Activated naive CD4-positive, alpha-beta T cell treated with anti-CD3 and anti-CD28 coated beads for 36 hours (primary cell): ENCODE measurements at regions not wholly inside any gene's neighbourhood (a gene's known extent, or its start where the extent isn't known, plus 50 kb on each side); places are given as distances from the start of the nearest gene placed in this dataset.

Experiments used
- CTCF ChIA-PET: fragments of 350-600 bp; sonication (Branson Sonifier 250); formaldehyde crosslinking; loops from one replicate; lab custom pipeline; 2021; ENCODE audit warnings: antibody characterized with exemption; lab: Charles Lee
- DNase-seq: peaks from one replicate; pipeline ENCODE4 v3.0.0-alpha.2; 2020
- H3K27ac Mint-ChIP-seq: one replicate; pipeline ENCODE4 v1.8.0; 2021; ENCODE audit warnings: mild to moderate bottlenecking, mixed read lengths
- H3K27me3 Mint-ChIP-seq: one replicate; pipeline ENCODE4 v1.8.0; 2021; ENCODE audit warnings: low read depth, mixed read lengths
- H3K36me3 Mint-ChIP-seq: one replicate; pipeline ENCODE4 v1.8.0; 2021; ENCODE audit warnings: low read depth, mixed read lengths
- H3K4me1 Mint-ChIP-seq: one replicate; pipeline ENCODE4 v1.8.0; 2021; ENCODE audit warnings: low read depth, mixed read lengths
- H3K4me3 Mint-ChIP-seq: one replicate; pipeline ENCODE4 v1.8.0; 2021; ENCODE audit warnings: mild to moderate bottlenecking, moderate library complexity, mixed read lengths
- H3K9me3 Mint-ChIP-seq: one replicate; pipeline ENCODE4 v1.8.0; 2021; ENCODE audit warnings: mixed read lengths
- intact Hi-C: fragments of 100-400 bp; cut with micrococcal nuclease; formaldehyde crosslinking; loops from one replicate; pipeline ENCODE4 v1.15.1; 2023

- Mint-ChIP-seq H3K27ac (no peak overlapping the region), H3K36me3 (no peaks in the 10 kb centered on the region), H3K27me3 (peaks cover 23% of the 10 kb centered on the region), H3K4me3 (no peak overlapping the region), H3K4me1 (peaks cover 3% of the 10 kb centered on the region), H3K9me3 (no peaks in the 10 kb centered on the region)
- CTCF ChIA-PET: no interaction called here
- DNase-seq: no peak
- intact Hi-C loops: loop anchor here (5.0 to 10.0 kb wide), 3 partner anchors 311 to 1058 kb away; no protein-coding TSS in a partner anchor
Observed at GRCh38 chr4:123662827-123663226, 266.2 kb downstream of the SPRY1 start.

- Mint-ChIP-seq H3K27ac (no peak overlapping the region), H3K9me3 (no peaks in the 10 kb centered on the region), H3K4me3 (no peak overlapping the region), H3K36me3 (no peaks in the 10 kb centered on the region), H3K27me3 (peaks cover 35% of the 10 kb centered on the region), H3K4me1 (peaks cover 2% of the 10 kb centered on the region)
- no peak for DNase-seq
- CTCF ChIA-PET: no interaction called here
- intact Hi-C loops: loop anchor here (10.0 kb wide), 2 partner anchors 598 to 1062 kb away; no protein-coding TSS in a partner anchor
Observed at GRCh38 chr4:123666486-123666885, 269.9 kb downstream of the SPRY1 start.

GRCh38 chr4:123667496-123667895, 270.9 kb downstream of the SPRY1 start:
- no peaks in the 10 kb centered on the region for H3K36me3 Mint-ChIP-seq
- H3K27me3 Mint-ChIP-seq: peaks cover 35% of the 10 kb centered on the region
- CTCF ChIA-PET: no interaction called here
- peaks cover 9% of the 10 kb centered on the region for H3K4me1 Mint-ChIP-seq
- H3K27ac Mint-ChIP-seq: no peak overlapping the region
- intact Hi-C loops: loop anchor here (10.0 kb wide), 2 partner anchors 597 to 1063 kb away; no protein-coding TSS in a partner anchor
- H3K4me3 Mint-ChIP-seq: no peak overlapping the region
- no peaks in the 10 kb centered on the region for H3K9me3 Mint-ChIP-seq
- DNase-seq: no peak

- intact Hi-C loops: loop anchor here (10.0 kb wide), 2 partner anchors 597 to 1063 kb away; no protein-coding TSS in a partner anchor
- CTCF ChIA-PET: no interaction called here
- Mint-ChIP-seq H3K36me3 (no peaks in the 10 kb centered on the region), H3K27me3 (peaks cover 37% of the 10 kb centered on the region), H3K4me1 (peaks cover 11% of the 10 kb centered on the region), H3K4me3 (no peak overlapping the region), H3K9me3 (no peaks in the 10 kb centered on the region), H3K27ac (no peak overlapping the region)
- no peak for DNase-seq
Observed at GRCh38 chr4:123667991-123668390, 271.4 kb downstream of the SPRY1 start.

- peak; percentile 55 for DNase-seq
- Mint-ChIP-seq H3K4me1 (peaks cover 17% of the 10 kb centered on the region), H3K36me3 (no peaks in the 10 kb centered on the region), H3K27me3 (peaks cover 44% of the 10 kb centered on the region), H3K9me3 (no peaks in the 10 kb centered on the region), H3K4me3 (no peak overlapping the region), H3K27ac (no peak overlapping the region)
- intact Hi-C loops: loop anchor here (1.0 to 5.0 kb wide), 9 partner anchors 32 to 1130 kb away; no protein-coding TSS in a partner anchor
- CTCF ChIA-PET: interaction anchor here (0.7 kb wide), 1 partner anchor 324 kb away, joined by 4 read pairs; no protein-coding TSS in a partner anchor
Observed at GRCh38 chr4:123671636-123672404, 275.2 kb downstream of the SPRY1 start.

- no peaks in the 10 kb centered on the region for H3K36me3 Mint-ChIP-seq
- intact Hi-C loops: loop anchor here (1.0 to 5.0 kb wide), 9 partner anchors 33 to 1131 kb away; no protein-coding TSS in a partner anchor
- H3K4me1 Mint-ChIP-seq: peaks cover 17% of the 10 kb centered on the region
- CTCF ChIA-PET: interaction anchor here (1.1 kb wide), 1 partner anchor 273 kb away, joined by 4 read pairs; no protein-coding TSS in a partner anchor
- H3K27ac Mint-ChIP-seq: no peak overlapping the region
- peaks cover 43% of the 10 kb centered on the region for H3K27me3 Mint-ChIP-seq
- no peak overlapping the region for H3K4me3 Mint-ChIP-seq
- H3K9me3 Mint-ChIP-seq: no peaks in the 10 kb centered on the region
- DNase-seq: no peak
Observed at GRCh38 chr4:123672987-123673386, 276.4 kb downstream of the SPRY1 start.

- no peak for DNase-seq
- Mint-ChIP-seq H3K36me3 (no peaks in the 10 kb centered on the region), H3K27ac (no peak overlapping the region), H3K4me1 (peaks cover 17% of the 10 kb centered on the region), H3K9me3 (no peaks in the 10 kb centered on the region), H3K4me3 (no peak overlapping the region), H3K27me3 (peaks cover 43% of the 10 kb centered on the region)
- intact Hi-C loops: loop anchor here (2.0 to 5.0 kb wide), 6 partner anchors 197 to 1132 kb away; no protein-coding TSS in a partner anchor
- CTCF ChIA-PET: no interaction called here
Observed at GRCh38 chr4:123673971-123674370, 277.4 kb downstream of the SPRY1 start.

- Mint-ChIP-seq H3K4me1 (peaks cover 17% of the 10 kb centered on the region), H3K9me3 (no peaks in the 10 kb centered on the region), H3K27ac (no peak overlapping the region), H3K4me3 (no peak overlapping the region), H3K36me3 (no peaks in the 10 kb centered on the region), H3K27me3 (peaks cover 37% of the 10 kb centered on the region)
- CTCF ChIA-PET: no interaction called here
- intact Hi-C loops: loop anchor here (5.0 kb wide), 4 partner anchors 198 to 1133 kb away; no protein-coding TSS in a partner anchor
- no peak for DNase-seq
Observed at GRCh38 chr4:123674762-123675465, 278.3 kb downstream of the SPRY1 start.

- no peak overlapping the region for H3K4me3 Mint-ChIP-seq
- H3K27ac Mint-ChIP-seq: no peak overlapping the region
- H3K36me3 Mint-ChIP-seq: no peaks in the 10 kb centered on the region
- no peak for DNase-seq
- no peaks in the 10 kb centered on the region for H3K9me3 Mint-ChIP-seq
- intact Hi-C loops: no loop called here
- H3K4me1 Mint-ChIP-seq: peaks cover 17% of the 10 kb centered on the region
- H3K27me3 Mint-ChIP-seq: peaks cover 34% of the 10 kb centered on the region
- CTCF ChIA-PET: no interaction called here
Observed at GRCh38 chr4:123675567-123675966, 279.0 kb downstream of the SPRY1 start.

- H3K36me3 Mint-ChIP-seq: no peaks in the 10 kb centered on the region
- no peak overlapping the region for H3K4me3 Mint-ChIP-seq
- CTCF ChIA-PET: interaction anchor here (0.6 kb wide), 1 partner anchor 277 kb away, joined by 3 read pairs; no protein-coding TSS in a partner anchor
- H3K27me3 Mint-ChIP-seq: peaks cover 31% of the 10 kb centered on the region
- DNase-seq: no peak
- H3K9me3 Mint-ChIP-seq: no peaks in the 10 kb centered on the region
- peaks cover 17% of the 10 kb centered on the region for H3K4me1 Mint-ChIP-seq
- intact Hi-C loops: no loop called here
- no peak overlapping the region for H3K27ac Mint-ChIP-seq
Observed at GRCh38 chr4:123676071-123676889, 279.7 kb downstream of the SPRY1 start.

- Mint-ChIP-seq H3K9me3 (no peaks in the 10 kb centered on the region), H3K27me3 (peaks cover 31% of the 10 kb centered on the region), H3K4me3 (no peak overlapping the region), H3K36me3 (no peaks in the 10 kb centered on the region), H3K27ac (no peak overlapping the region), H3K4me1 (peaks cover 11% of the 10 kb centered on the region)
- intact Hi-C loops: no loop called here
- DNase-seq: no peak
- CTCF ChIA-PET: no interaction called here
Observed at GRCh38 chr4:123676890-123677229, 280.3 kb downstream of the SPRY1 start.

- peaks cover 11% of the 10 kb centered on the region for H3K27me3 Mint-ChIP-seq
- H3K27ac Mint-ChIP-seq: no peak overlapping the region
- intact Hi-C loops: no loop called here
- no peaks in the 10 kb centered on the region for H3K36me3 Mint-ChIP-seq
- H3K9me3 Mint-ChIP-seq: peaks cover 1% of the 10 kb centered on the region
- CTCF ChIA-PET: interaction anchor here (0.6 kb wide), 4 partner anchors 34 to 627 kb away, joined by 3 to 5 read pairs (median 4); no protein-coding TSS in a partner anchor
- DNase-seq: no peak
- no peaks in the 10 kb centered on the region for H3K4me1 Mint-ChIP-seq
- H3K4me3 Mint-ChIP-seq: no peak overlapping the region
Observed at GRCh38 chr4:123682931-123683330, 286.3 kb downstream of the SPRY1 start.
